ENCODE measurements at regions not wholly inside any gene's neighbourhood (a gene's known extent, or its start where the extent isn't known, plus 50 kb on each side); places are given as distances from the start of the nearest gene placed in this dataset.

DNA sequence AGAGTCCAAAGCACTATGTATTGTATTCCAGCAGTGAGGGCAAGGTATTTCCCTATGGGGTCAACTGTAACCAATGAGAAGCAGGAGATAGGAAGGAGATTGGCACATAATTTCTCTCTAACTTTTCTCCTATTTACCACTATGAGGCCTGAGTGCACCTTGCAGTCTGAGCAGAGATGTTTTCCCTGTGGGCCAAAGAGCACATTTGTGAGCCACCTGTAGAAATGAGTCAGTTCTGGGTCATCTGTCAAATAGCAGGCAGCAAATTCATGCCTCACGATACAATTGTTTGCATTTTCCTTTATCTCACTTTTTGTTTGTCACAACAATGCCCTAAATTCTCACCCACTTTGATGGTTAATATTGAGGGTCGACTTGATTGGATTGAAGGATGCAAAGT lies 547.2 kb upstream of the NCAM2 start:
- TF ChIP-seq, protein P1, sequence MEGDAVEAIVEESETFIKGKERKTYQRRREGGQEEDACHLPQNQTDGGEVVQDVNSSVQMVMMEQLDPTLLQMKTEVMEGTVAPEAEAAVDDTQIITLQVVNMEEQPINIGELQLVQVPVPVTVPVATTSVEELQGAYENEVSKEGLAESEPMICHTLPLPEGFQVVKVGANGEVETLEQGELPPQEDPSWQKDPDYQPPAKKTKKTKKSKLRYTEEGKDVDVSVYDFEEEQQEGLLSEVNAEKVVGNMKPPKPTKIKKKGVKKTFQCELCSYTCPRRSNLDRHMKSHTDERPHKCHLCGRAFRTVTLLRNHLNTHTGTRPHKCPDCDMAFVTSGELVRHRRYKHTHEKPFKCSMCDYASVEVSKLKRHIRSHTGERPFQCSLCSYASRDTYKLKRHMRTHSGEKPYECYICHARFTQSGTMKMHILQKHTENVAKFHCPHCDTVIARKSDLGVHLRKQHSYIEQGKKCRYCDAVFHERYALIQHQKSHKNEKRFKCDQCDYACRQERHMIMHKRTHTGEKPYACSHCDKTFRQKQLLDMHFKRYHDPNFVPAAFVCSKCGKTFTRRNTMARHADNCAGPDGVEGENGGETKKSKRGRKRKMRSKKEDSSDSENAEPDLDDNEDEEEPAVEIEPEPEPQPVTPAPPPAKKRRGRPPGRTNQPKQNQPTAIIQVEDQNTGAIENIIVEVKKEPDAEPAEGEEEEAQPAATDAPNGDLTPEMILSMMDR (IDR thresholded peaks at IDR 0.05) = no peak
- TF ChIP-seq POLR2A (IDR thresholded peaks at IDR 0.05) = no peak
- TF ChIP-seq POLR2AphosphoS5 (IDR thresholded peaks at IDR 0.05) = no peak

Measured in gastroesophageal sphincter (tissue), 3 donors.